Thoracic aorta (tissue), 2 donors: ENCODE measurements at regions not wholly inside any gene's neighbourhood (a gene's known extent, or its start where the extent isn't known, plus 50 kb on each side); places are given as distances from the start of the nearest gene placed in this dataset.

Source experiments
- ATAC-seq: fragments of 150-250 bp; one replicate; pipeline ENCODE4 v1.8.0; 2017; ENCODE audit warnings: low read depth; ENCODE audit not compliant: insufficient number of reproducible peaks, low FRiP score
- DNase-seq: peaks from one replicate; pipeline ENCODE4 v3.0.0-alpha.2; 2020; ENCODE audit warnings: low spot score
- H3K27ac ChIP-seq, 2 donors: fragments of 200-600 bp; sonication (generic); 1 replicate in 1 of 2; 2 replicates in 1 of 2; pipeline ENCODE4 v1.5.1; 2016; ENCODE audit warnings: mild to moderate bottlenecking in 2 of 2, moderate library complexity in 2 of 2
- H3K27me3 ChIP-seq: fragments of 200-600 bp; sonication (generic); replicated peaks from 2 replicates; pipeline ENCODE4 v1.6.0; 2016; ENCODE audit warnings: mild to moderate bottlenecking; ENCODE audit not compliant: insufficient read depth
- H3K36me3 ChIP-seq: fragments of 200-600 bp; sonication (generic); one replicate; pipeline ENCODE4 v1.5.1; 2016
- H3K4me1 ChIP-seq, 2 donors: fragments of 200-600 bp; sonication (generic); 1 replicate in 1 of 2; 2 replicates in 1 of 2; pipeline versions ENCODE4 v1.5.1 to v1.6.0; 2016; ENCODE audit warnings: low read depth in 2 of 2, mild to moderate bottlenecking in 1 of 2; ENCODE audit not compliant: control insufficient read depth in 1 of 2
- H3K4me3 ChIP-seq: fragments of 200-600 bp; sonication (generic); 2 replicates; pipeline ENCODE4 v1.5.1; 2016; ENCODE audit warnings: mild to moderate bottlenecking
- H3K9me3 ChIP-seq: fragments of 200-600 bp; sonication (generic); 2 replicates; pipeline ENCODE4 v1.5.1; 2016
- TF ChIP-seq, protein P1 (sequence below): fragments of 200-600 bp; sonication (generic); IDR thresholded peaks from one replicate; pipeline ENCODE4 v1.5.1; 2019; ENCODE audit warnings: antibody characterized with exemption

DNA sequence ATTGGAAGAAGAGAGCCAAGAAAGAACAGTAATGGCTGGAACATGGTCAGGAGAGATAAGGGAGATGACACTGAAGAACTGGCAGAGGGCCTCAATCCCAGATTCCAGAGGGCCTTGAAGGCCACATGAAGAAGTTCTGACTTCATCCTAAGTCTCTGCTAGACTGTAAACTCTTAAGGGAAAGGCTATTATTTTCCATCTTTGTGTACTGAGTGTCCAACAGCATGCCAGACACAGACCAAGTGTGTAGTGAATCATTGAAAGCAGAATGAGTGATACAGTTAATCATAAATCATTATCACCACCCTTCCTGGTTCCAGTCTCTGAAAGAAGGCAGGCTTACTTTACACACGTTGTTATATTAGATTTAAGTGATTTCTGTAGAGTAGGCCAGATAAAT is 185.3 kb upstream of the C11orf87 start:
- H3K4me1 ChIP-seq, result no peaks in the 10 kb centered on the region
- ATAC-seq, result no peak
- no peaks in the 10 kb centered on the region for H3K36me3 ChIP-seq
- H3K9me3 ChIP-seq, result no peaks in the 10 kb centered on the region
- H3K27me3 ChIP-seq, result no peaks in the 10 kb centered on the region
- TF ChIP-seq, protein P1, sequence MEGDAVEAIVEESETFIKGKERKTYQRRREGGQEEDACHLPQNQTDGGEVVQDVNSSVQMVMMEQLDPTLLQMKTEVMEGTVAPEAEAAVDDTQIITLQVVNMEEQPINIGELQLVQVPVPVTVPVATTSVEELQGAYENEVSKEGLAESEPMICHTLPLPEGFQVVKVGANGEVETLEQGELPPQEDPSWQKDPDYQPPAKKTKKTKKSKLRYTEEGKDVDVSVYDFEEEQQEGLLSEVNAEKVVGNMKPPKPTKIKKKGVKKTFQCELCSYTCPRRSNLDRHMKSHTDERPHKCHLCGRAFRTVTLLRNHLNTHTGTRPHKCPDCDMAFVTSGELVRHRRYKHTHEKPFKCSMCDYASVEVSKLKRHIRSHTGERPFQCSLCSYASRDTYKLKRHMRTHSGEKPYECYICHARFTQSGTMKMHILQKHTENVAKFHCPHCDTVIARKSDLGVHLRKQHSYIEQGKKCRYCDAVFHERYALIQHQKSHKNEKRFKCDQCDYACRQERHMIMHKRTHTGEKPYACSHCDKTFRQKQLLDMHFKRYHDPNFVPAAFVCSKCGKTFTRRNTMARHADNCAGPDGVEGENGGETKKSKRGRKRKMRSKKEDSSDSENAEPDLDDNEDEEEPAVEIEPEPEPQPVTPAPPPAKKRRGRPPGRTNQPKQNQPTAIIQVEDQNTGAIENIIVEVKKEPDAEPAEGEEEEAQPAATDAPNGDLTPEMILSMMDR, result no peak
- H3K4me3 ChIP-seq, result no peak overlapping the region
- DNase-seq, result no peak
- no peak overlapping the region for H3K27ac ChIP-seq

DNA sequence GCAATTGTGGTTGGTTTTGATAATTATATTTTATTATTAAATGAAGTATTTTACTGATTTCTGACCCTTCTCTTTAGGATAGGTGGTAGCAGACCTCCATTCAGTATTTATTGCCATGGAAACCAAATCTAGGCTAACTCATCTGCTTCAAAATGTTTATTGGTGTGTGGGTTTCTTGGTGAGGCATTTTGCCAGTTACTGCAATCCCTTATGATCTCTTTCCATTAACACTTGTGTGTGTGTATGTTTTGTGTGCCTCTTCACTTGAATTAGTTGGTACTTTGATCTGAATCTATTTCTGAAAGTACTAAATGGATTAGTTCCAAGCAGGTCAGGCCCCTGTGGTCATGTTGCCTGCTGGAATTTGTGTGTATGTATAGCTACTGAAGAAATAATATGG is 184.4 kb upstream of the C11orf87 start:
- DNase-seq, result no peak
- Histone ChIP-seq H3K27ac (no peak overlapping the region), H3K4me3 (no peak overlapping the region), H3K9me3 (no peaks in the 10 kb centered on the region), H3K27me3 (no peaks in the 10 kb centered on the region), H3K4me1 (no peaks in the 10 kb centered on the region), H3K36me3 (no peaks in the 10 kb centered on the region)
- TF ChIP-seq, protein P1, result no peak
- ATAC-seq, result no peak

DNA sequence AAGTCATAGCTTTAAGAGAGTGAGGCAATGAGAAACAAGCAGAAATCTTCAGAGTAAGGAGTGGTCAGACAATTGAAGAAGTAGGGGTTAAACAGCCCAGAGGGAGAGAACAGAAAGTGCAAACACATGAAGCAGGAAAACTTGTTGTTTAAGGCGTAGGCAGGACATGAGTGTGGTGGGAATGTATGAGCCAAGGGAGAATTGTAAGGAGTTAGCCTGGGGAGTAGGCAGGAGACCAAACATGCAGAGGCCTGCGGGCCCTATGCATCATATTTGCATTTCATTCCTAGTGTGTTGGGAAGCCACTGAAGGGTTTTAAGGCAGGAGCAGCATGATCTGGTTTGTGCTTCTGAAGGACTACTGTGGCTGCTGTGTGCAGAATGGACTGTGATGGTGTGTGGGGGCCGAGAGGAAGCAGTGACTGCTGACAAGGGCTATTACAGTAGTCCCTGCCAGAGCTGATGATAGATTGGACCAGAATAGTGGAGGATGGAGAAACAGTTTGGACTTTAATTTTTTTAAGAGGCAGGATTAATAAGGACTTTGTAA is 179.9 kb upstream of the C11orf87 start:
- no peaks in the 10 kb centered on the region for H3K4me1 ChIP-seq
- DNase-seq, result no peak
- TF ChIP-seq, protein P1, result no peak
- no peak overlapping the region for H3K4me3 ChIP-seq
- H3K36me3 ChIP-seq, result no peaks in the 10 kb centered on the region
- ATAC-seq, result no peak
- H3K27ac ChIP-seq, result no peak overlapping the region
- no peaks in the 10 kb centered on the region for H3K9me3 ChIP-seq
- H3K27me3 ChIP-seq, result no peaks in the 10 kb centered on the region

DNA sequence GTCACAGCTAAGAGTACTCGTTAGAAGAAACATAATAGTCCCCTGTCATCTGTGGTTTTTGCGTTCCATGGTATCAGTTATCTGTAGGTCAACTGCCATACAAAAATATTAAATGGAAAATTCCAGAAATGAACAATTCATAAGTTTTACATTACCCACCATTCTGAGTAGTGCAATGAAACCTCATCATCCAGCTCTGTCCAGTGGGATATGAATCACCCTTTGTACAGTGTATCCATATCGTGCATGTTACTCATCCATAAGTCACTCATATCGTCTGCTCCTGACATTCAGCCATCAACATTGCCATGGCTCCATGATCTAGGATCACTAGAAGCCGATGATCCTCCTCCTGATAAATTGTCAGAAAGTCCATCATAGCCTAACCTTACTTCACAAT is 174.9 kb upstream of the C11orf87 start:
- no peak for ATAC-seq
- Histone ChIP-seq H3K9me3 (no peaks in the 10 kb centered on the region), H3K27me3 (no peaks in the 10 kb centered on the region), H3K36me3 (no peaks in the 10 kb centered on the region), H3K27ac (no peak overlapping the region), H3K4me3 (no peak overlapping the region), H3K4me1 (peaks cover 0 to 8% of the 10 kb centered on the region in 2 donors)
- no peak for DNase-seq
- TF ChIP-seq, protein P1, result no peak

DNA sequence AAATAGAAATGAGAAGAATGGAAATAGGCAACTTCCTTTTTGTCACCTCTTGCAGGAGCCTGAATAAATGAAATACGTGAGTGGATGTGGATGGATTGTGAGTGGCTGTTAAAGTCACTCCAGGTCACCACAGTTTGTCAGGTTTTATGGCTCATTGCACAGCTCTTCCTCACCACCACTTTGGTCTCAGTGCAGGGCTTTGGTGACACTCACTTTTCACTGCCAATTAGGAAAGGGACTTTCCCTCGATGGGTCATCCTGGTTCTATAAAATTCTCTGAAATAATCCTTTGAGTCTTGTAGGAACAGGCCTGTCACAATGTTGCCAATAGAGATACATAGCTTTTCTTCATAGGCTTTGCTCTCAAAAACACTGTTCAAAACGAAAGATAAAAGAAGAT is 172.4 kb upstream of the C11orf87 start:
- DNase-seq, result no peak
- no peaks in the 10 kb centered on the region for H3K36me3 ChIP-seq
- ATAC-seq, result no peak
- H3K9me3 ChIP-seq, result no peaks in the 10 kb centered on the region
- no peak overlapping the region for H3K27ac ChIP-seq
- H3K27me3 ChIP-seq, result no peaks in the 10 kb centered on the region
- TF ChIP-seq, protein P1, result no peak
- peaks cover 0 to 8% of the 10 kb centered on the region in 2 donors for H3K4me1 ChIP-seq
- no peak overlapping the region for H3K4me3 ChIP-seq
